Vagina (tissue), 2 donors: ENCODE measurements at regions not wholly inside any gene's neighbourhood (a gene's known extent, or its start where the extent isn't known, plus 50 kb on each side); places are given as distances from the start of the nearest gene placed in this dataset.

ENCODE experiments used
- CTCF ChIP-seq, 3 experiments: fragments of 450-650 bp in 2 of 3; fragments of 200-600 bp in 1 of 3; sonication (generic) in 1 of 3; IDR thresholded peaks; one replicate each; pipeline ENCODE4 v1.5.1; 2017 to 2019; ENCODE audit warnings: antibody characterized with exemption in 3 of 3, mild to moderate bottlenecking in 2 of 3, moderate library complexity in 2 of 3
- POLR2A ChIP-seq, 2 donors: fragments of 450-650 bp; IDR thresholded peaks; one replicate each; pipeline ENCODE4 v1.6.1; 2017; ENCODE audit warnings: antibody characterized with exemption in 2 of 2, mild to moderate bottlenecking in 2 of 2, moderate library complexity in 2 of 2
- POLR2AphosphoS5 ChIP-seq, 2 donors: sonication (generic); formaldehyde crosslinking; IDR thresholded peaks; one replicate each; pipeline ENCODE4 v1.9.0; 2017; ENCODE audit warnings: antibody characterized with exemption in 2 of 2, mild to moderate bottlenecking in 2 of 2, low read depth in 1 of 2; ENCODE audit not compliant: insufficient read depth in 1 of 2

GRCh38 chr12:128073937-128074336, 193.0 kb upstream of the TMEM132C start:
- no peak for TF ChIP-seq CTCF (IDR thresholded peaks at IDR 0.05)
- TF ChIP-seq POLR2A (IDR thresholded peaks at IDR 0.05): no peak
- no peak for TF ChIP-seq POLR2AphosphoS5 (IDR thresholded peaks at IDR 0.05; ENCODE audit: insufficient read depth in 1 of 2, low read depth in 1 of 2)
